Adrenal gland (tissue), 5 donors: ENCODE measurements at regions not wholly inside any gene's neighbourhood (a gene's known extent, or its start where the extent isn't known, plus 50 kb on each side); places are given as distances from the start of the nearest gene placed in this dataset.

ENCODE experiments used
- CTCF ChIP-seq, 6 experiments: fragments of 450-650 bp in 4 of 6; fragments of 200-600 bp in 2 of 6; sonication (generic) in 1 of 6; IDR thresholded peaks; 1 replicate in 5 of 6; 2 replicates in 1 of 6; pipeline versions ENCODE4 v1.5.1 to v1.8.0; 2016 to 2021; ENCODE audit warnings: antibody characterized with exemption in 6 of 6, mild to moderate bottlenecking in 2 of 6, moderate library complexity in 1 of 6
- POLR2A ChIP-seq, 2 donors: fragments of 450-650 bp; IDR thresholded peaks; one replicate each; pipeline ENCODE4 v1.6.1; 2017; ENCODE audit warnings: antibody characterized with exemption in 2 of 2, mild to moderate bottlenecking in 2 of 2, moderate library complexity in 1 of 2
- donor health status: DM: no; HTN: no; CAD: no.

GRCh38 chr11:27242591-27242990 is 120.4 kb downstream of the CCDC34 start:
- TF ChIP-seq CTCF (IDR thresholded peaks at IDR 0.05) (no peak), POLR2A (IDR thresholded peaks at IDR 0.05) (no peak)
